Ovary (tissue), 7 donors: ENCODE measurements at regions not wholly inside any gene's neighbourhood (a gene's known extent, or its start where the extent isn't known, plus 50 kb on each side); places are given as distances from the start of the nearest gene placed in this dataset.

Source experiments
- DNase-seq, 5 donors: peaks; one replicate each; pipeline ENCODE4 v3.0.0-alpha.2; 2019 to 2020
- H3K27ac ChIP-seq, 2 donors: fragments of 200-600 bp; one replicate each; pipeline versions ENCODE4 v1.5.1 to v1.8.0; 2019 to 2022
- H3K27me3 ChIP-seq: fragments of 200-600 bp; one replicate; pipeline ENCODE4 v1.8.0; 2022
- H3K36me3 ChIP-seq: fragments of 200-600 bp; sonication (generic); one replicate; pipeline ENCODE4 v1.5.1; 2019
- H3K4me1 ChIP-seq: one replicate; pipeline ENCODE4 v1.8.1; 2013; ENCODE audit warnings: mild to moderate bottlenecking, moderate library complexity; ENCODE audit not compliant: insufficient read depth
- H3K4me3 ChIP-seq: fragments of 200-600 bp; sonication (generic); one replicate; pipeline ENCODE4 v1.5.1; 2017
- H3K9me3 ChIP-seq, 2 donors: fragments of 200-600 bp in 1 of 2; sonication (generic) in 1 of 2; one replicate each; pipeline versions ENCODE4 v1.5.1 to v1.8.1; 2013 to 2019; ENCODE audit warnings: mild to moderate bottlenecking in 1 of 2, moderate library complexity in 1 of 2
- EP300 ChIP-seq: sonication (generic); formaldehyde crosslinking; IDR thresholded peaks from one replicate; pipeline ENCODE4 v1.6.1; 2017; ENCODE audit warnings: antibody characterized with exemption
- POLR2A ChIP-seq: fragments of 450-650 bp; IDR thresholded peaks from one replicate; pipeline ENCODE4 v1.6.1; 2017; ENCODE audit warnings: antibody characterized with exemption, mild to moderate bottlenecking, moderate library complexity
- WGBS, 3 donors: extraction: QIAGEN DNeasy Blood & Tissue Kit in 1 of 3; methylation state at CpG; one replicate each; pipeline versions ENCODE4 v1.1.5 to v1.1.7; 2013 to 2017; 5-methylcytosine and 5-hydroxymethylcytosine counted together
- intact Hi-C, 4 donors: fragments of 100-400 bp; cut with DNase I; formaldehyde crosslinking; loops; one replicate each; pipeline versions ENCODE4 v1.11.0 to v1.15.1; 2022 to 2023
- TF ChIP-seq, protein P1 (sequence below), 3 donors: fragments of 450-650 bp in 2 of 3; fragments of 200-600 bp in 1 of 3; IDR thresholded peaks; one replicate each; pipeline versions ENCODE4 v1.5.1 to v1.8.0; 2016 to 2022; ENCODE audit warnings: antibody characterized with exemption in 3 of 3, mild to moderate bottlenecking in 1 of 3
- donor health status: DM: no; HTN: no; CAD: no; lungs with moderate emphysema.
- donor health status: DM: no; HTN: no; CAD: no.
- donor health status: Bipolar disorder and iron deficiency.
- donor health status: DM: no; HTN: no; CAD: no.
- donor health status: DM: yes; HTN: yes; CAD: no.

DNA sequence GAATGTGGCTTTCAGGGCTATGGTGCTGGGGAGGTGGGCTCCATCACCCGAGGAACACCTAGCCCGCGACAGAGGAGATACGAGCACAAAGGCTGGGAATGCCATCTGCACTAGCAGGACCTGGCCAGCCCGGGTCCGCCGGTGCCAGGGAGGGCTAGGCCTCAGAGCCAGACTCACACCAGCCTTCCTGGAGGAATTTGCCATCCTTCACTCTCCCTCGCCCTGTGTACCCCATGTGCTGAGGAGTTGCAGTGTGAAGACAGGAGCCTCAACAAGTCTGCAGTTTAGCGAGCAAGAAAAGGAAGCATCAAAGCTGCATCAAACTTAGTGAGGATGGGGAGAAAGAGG lies 123.6 kb upstream of the JCAD start:
- 67 to 74% (median 69%) methylated on average over 8 to 9 of the region's 9 CpGs for WGBS, 3 donors
- intact Hi-C loops, result no loop called here
- TF ChIP-seq, protein P1, sequence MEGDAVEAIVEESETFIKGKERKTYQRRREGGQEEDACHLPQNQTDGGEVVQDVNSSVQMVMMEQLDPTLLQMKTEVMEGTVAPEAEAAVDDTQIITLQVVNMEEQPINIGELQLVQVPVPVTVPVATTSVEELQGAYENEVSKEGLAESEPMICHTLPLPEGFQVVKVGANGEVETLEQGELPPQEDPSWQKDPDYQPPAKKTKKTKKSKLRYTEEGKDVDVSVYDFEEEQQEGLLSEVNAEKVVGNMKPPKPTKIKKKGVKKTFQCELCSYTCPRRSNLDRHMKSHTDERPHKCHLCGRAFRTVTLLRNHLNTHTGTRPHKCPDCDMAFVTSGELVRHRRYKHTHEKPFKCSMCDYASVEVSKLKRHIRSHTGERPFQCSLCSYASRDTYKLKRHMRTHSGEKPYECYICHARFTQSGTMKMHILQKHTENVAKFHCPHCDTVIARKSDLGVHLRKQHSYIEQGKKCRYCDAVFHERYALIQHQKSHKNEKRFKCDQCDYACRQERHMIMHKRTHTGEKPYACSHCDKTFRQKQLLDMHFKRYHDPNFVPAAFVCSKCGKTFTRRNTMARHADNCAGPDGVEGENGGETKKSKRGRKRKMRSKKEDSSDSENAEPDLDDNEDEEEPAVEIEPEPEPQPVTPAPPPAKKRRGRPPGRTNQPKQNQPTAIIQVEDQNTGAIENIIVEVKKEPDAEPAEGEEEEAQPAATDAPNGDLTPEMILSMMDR (IDR thresholded peaks at IDR 0.05), result no peak
- TF ChIP-seq EP300 (no peak), POLR2A (no peak)
- Histone ChIP-seq H3K9me3 (no peaks in the 10 kb centered on the region), H3K4me1 (no peaks in the 10 kb centered on the region), H3K27ac (no peak overlapping the region), H3K27me3 (no peaks in the 10 kb centered on the region), H3K4me3 (no peak overlapping the region), H3K36me3 (no peaks in the 10 kb centered on the region)
- no peak for DNase-seq

DNA sequence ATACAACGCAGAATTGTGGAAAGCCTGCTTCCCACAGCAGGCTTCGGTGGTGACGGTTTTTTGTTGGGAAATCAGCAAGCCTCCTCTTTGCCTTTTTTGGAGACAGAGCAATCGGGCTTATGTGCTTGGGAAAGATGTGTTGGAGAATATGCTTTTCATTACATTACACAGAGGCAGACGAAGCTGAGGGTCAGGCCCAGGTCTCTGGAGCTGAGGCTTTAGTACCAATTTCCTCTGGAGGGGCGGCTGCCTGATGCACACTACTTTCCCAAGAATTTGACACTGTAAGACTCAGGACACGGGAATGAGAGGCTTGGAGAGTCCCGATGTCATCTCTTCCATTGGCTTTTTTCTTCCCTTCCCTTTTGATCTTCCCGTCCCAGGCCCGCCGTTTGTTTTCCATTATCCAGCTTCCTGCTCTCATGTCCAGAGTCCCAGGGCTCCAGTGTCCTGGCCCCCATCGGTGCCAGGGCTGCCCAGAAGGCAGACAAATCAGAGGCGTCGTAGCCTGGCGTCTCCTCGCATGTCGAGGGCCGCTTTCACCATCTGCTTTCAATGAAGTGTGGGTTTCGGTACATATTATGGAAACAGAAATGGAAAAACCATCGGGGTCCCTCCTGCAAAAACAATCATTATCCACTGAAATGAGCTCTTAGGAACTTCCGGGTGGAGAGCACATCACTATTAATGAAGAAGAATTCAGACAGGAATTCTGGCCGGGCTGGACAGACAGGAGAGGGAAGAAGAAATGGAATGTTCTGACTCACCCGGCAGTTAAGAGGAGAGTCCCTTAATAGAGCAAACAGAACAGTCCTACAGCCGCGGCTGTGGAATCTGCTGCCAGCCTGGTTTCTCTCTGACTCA lies 123.0 kb upstream of the JCAD start:
- H3K4me1 ChIP-seq, result no peaks in the 10 kb centered on the region
- WGBS, 3 donors, result 72 to 78% (median 78%) methylated on average over 25 of the region's 25 CpGs
- no peak for DNase-seq
- H3K4me3 ChIP-seq, result no peak overlapping the region
- no peak overlapping the region for H3K27ac ChIP-seq
- H3K27me3 ChIP-seq, result no peaks in the 10 kb centered on the region
- no peaks in the 10 kb centered on the region for H3K9me3 ChIP-seq
- no peak for TF ChIP-seq POLR2A
- no peak for TF ChIP-seq EP300
- TF ChIP-seq, protein P1 (IDR thresholded peaks at IDR 0.05), result no peak
- no peaks in the 10 kb centered on the region for H3K36me3 ChIP-seq
- intact Hi-C loops, result no loop called here

DNA sequence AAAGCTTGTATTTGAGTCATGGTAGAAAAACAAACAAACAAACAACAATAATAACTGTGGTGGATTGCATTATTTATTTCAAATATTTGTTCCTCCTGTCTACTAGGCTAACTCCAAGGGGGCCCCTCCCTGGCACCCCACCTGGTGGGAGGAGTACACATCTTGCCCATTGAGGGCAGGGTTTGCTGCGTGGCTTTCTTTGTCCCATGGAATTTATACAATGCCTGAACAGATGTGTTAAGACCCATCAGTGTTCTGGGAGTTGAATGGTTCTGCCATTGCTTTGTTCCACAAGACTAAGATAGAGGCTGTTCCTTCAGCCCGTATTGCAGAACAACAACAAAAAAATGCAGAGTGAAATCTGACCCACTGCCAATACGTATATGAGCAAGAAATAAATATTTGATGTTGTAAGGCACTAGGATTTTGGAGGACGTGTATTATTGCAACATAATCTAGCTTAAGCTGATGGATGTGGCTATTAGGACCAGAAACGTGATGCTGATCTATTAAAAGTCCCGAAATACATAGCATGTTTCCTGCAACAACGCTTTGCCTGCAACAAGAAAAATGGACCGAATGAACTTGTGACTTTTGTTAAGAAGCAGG lies 119.1 kb upstream of the JCAD start:
- no peak overlapping the region for H3K4me3 ChIP-seq
- H3K36me3 ChIP-seq, result no peaks in the 10 kb centered on the region
- H3K4me1 ChIP-seq, result no peaks in the 10 kb centered on the region
- H3K9me3 ChIP-seq, result no peaks in the 10 kb centered on the region
- no peak for DNase-seq
- no peak overlapping the region for H3K27ac ChIP-seq
- WGBS, 3 donors, result 47 to 61% (median 52%) methylated on average over 8 of the region's 8 CpGs
- intact Hi-C loops, result no loop called here
- TF ChIP-seq EP300, result no peak
- no peak for TF ChIP-seq POLR2A
- TF ChIP-seq, protein P1 (IDR thresholded peaks at IDR 0.05), result no peak
- H3K27me3 ChIP-seq, result no peaks in the 10 kb centered on the region

DNA sequence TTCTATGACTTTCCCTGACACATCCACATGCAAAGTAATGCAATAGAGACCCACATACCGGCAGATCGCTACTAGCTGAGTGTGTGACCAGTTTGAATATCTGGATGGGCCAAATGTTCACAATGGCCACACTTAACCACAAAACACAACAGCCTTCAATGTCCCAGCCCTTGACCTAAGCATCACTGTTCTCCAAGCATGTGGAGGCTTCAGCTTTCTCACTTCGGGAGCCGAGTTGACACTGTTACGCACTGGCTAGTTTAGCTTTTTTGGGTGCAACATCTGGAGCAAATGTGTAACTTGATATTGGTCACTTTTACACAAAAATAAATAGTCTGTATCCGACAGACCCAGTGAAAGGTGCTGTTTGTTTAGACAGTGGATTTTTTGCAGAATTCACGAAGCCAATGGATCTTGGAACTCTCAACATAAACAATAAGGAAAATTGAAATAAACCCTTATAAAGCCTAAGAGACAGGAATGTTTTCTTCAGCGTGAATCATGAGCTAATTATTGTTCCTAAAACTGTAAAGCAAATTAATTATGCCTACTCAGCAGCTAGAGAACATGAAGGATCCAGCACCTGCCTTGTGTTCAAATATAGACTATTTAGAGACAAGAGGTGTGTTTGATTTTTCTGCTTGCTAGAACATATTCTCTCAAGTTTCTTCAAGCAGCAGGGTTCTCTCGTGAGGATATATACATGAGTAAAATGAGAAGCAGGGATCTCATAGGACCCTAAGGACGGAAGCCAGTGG lies 117.6 kb upstream of the JCAD start:
- Histone ChIP-seq H3K4me3 (no peak overlapping the region), H3K27ac (no peak overlapping the region), H3K27me3 (no peaks in the 10 kb centered on the region), H3K36me3 (no peaks in the 10 kb centered on the region), H3K4me1 (no peaks in the 10 kb centered on the region), H3K9me3 (no peaks in the 10 kb centered on the region)
- intact Hi-C loops, result no loop called here
- 30 to 48% (median 30%) methylated on average over 10 of the region's 10 CpGs for WGBS, 3 donors
- no peak for DNase-seq
- TF ChIP-seq, protein P1 (IDR thresholded peaks at IDR 0.05), result no peak
- no peak for TF ChIP-seq EP300
